HL-60 (cell line): ENCODE measurements at regions not wholly inside any gene's neighbourhood (a gene's known extent, or its start where the extent isn't known, plus 50 kb on each side); places are given as distances from the start of the nearest gene placed in this dataset.

Experiments used
- DNase-seq, 2 experiments: peaks; one replicate each; pipeline ENCODE4 v3.0.0-alpha.2; 2010 to 2020; ENCODE audit warnings: low read depth in 1 of 2, low spot score in 1 of 2
- H3K27ac ChIP-seq: fragments of 250-450 bp; sonication (Bioruptor Pico); replicated peaks from 2 replicates; pipeline ENCODE4 v1.5.1; 2020; ENCODE audit warnings: mild to moderate bottlenecking, moderate library complexity
- H3K27me3 ChIP-seq: fragments of 250-450 bp; sonication (Bioruptor Pico); 2 replicates; pipeline ENCODE4 v1.5.1; 2021; ENCODE audit warnings: mild to moderate bottlenecking, moderate library complexity; ENCODE audit not compliant: insufficient read depth, poor library complexity, severe bottlenecking
- H3K4me3 ChIP-seq: replicated peaks from 2 replicates; pipeline ENCODE4 v1.5.1; 2011; ENCODE audit warnings: mild to moderate bottlenecking, control low read depth, low read length; ENCODE audit not compliant: insufficient read depth
- GABPA ChIP-seq: IDR thresholded peaks from 2 replicates; pipeline ENCODE4 v1.6.1; 2012; ENCODE audit warnings: low read depth
- POLR2AphosphoS5 ChIP-seq: IDR thresholded peaks from 2 replicates; pipeline ENCODE4 v1.6.1; 2012; ENCODE audit warnings: low read depth
- SPI1 ChIP-seq: IDR thresholded peaks from 2 replicates; pipeline ENCODE4 v1.6.1; 2012; ENCODE audit warnings: low read depth, mild to moderate bottlenecking, borderline replicate concordance
- TF ChIP-seq, protein P1 (sequence below): IDR thresholded peaks from one replicate; pipeline ENCODE4 v1.5.1; 2011; ENCODE audit warnings: low read length, control low read depth, inconsistent platforms; ENCODE audit not compliant: insufficient read depth
- TF ChIP-seq, protein P2 (sequence below): IDR thresholded peaks from 2 replicates; pipeline ENCODE4 v1.6.1; 2012; ENCODE audit warnings: low read depth; ENCODE audit not compliant: insufficient replicate concordance

DNA sequence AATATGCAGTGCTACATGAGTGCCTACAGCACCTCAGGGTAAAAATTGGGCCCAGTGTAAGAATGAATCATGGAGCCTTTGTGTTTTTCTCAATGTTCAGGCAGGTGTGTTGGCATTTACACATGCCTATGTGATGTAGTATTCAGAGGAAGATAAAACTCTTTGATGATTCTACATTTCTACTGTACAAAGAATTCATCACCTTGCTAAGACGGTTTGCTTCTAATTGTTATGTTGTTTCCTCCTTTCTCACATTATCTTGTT lies 867.3 kb downstream of the TTLL7 start:
- DNase-seq = no peak
- Histone ChIP-seq H3K4me3 (no peak overlapping the region), H3K27me3 (no peaks in the 10 kb centered on the region), H3K27ac (no peak overlapping the region)
- TF ChIP-seq, protein P1, sequence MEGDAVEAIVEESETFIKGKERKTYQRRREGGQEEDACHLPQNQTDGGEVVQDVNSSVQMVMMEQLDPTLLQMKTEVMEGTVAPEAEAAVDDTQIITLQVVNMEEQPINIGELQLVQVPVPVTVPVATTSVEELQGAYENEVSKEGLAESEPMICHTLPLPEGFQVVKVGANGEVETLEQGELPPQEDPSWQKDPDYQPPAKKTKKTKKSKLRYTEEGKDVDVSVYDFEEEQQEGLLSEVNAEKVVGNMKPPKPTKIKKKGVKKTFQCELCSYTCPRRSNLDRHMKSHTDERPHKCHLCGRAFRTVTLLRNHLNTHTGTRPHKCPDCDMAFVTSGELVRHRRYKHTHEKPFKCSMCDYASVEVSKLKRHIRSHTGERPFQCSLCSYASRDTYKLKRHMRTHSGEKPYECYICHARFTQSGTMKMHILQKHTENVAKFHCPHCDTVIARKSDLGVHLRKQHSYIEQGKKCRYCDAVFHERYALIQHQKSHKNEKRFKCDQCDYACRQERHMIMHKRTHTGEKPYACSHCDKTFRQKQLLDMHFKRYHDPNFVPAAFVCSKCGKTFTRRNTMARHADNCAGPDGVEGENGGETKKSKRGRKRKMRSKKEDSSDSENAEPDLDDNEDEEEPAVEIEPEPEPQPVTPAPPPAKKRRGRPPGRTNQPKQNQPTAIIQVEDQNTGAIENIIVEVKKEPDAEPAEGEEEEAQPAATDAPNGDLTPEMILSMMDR = no peak
- no peak for TF ChIP-seq POLR2AphosphoS5
- no peak for TF ChIP-seq GABPA
- TF ChIP-seq, protein P2, sequence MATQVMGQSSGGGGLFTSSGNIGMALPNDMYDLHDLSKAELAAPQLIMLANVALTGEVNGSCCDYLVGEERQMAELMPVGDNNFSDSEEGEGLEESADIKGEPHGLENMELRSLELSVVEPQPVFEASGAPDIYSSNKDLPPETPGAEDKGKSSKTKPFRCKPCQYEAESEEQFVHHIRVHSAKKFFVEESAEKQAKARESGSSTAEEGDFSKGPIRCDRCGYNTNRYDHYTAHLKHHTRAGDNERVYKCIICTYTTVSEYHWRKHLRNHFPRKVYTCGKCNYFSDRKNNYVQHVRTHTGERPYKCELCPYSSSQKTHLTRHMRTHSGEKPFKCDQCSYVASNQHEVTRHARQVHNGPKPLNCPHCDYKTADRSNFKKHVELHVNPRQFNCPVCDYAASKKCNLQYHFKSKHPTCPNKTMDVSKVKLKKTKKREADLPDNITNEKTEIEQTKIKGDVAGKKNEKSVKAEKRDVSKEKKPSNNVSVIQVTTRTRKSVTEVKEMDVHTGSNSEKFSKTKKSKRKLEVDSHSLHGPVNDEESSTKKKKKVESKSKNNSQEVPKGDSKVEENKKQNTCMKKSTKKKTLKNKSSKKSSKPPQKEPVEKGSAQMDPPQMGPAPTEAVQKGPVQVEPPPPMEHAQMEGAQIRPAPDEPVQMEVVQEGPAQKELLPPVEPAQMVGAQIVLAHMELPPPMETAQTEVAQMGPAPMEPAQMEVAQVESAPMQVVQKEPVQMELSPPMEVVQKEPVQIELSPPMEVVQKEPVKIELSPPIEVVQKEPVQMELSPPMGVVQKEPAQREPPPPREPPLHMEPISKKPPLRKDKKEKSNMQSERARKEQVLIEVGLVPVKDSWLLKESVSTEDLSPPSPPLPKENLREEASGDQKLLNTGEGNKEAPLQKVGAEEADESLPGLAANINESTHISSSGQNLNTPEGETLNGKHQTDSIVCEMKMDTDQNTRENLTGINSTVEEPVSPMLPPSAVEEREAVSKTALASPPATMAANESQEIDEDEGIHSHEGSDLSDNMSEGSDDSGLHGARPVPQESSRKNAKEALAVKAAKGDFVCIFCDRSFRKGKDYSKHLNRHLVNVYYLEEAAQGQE = no peak

DNA sequence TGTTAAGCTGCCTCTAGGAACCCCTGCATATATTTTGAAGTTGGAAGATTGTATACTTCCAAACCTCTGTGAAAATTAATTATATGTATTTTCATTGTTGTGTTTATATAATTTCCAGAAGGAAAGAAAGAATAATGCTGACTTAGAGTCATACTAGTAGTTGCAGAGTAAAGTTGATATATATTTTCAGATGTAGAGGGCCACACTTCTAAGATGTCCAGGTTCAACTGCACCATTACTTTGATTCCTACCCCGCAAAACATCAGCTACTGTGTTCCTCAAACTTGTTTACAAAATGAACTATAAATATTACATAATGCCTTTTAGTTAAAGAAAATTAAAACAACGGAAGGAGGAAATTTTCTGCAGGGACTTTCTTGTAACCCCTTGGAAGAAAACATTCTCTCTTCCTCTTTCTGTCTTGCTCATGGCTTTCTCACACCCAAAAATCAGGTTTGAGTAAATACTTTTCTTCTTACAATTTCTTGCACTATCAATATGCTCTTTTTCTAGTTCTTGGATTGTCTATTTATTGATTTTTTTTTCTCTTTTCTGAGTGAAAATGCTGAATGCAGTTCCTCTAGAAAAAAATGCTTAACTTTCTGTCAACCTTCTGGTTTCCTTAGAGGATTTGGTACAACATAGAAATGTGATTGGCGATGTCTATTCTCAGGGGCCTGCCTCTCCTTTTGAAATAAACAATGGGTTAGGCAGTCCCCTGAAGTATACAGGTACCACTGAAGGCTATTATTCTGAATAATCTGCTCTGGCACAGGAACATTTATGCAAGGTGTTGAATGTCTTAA lies 867.8 kb downstream of the TTLL7 start:
- TF ChIP-seq, protein P1 = no peak
- TF ChIP-seq GABPA = no peak
- TF ChIP-seq SPI1 = no peak
- TF ChIP-seq, protein P2 = no peak
- TF ChIP-seq POLR2AphosphoS5 = no peak
- Histone ChIP-seq H3K27ac (no peak overlapping the region), H3K4me3 (no peak overlapping the region), H3K27me3 (no peaks in the 10 kb centered on the region)
- no peak for DNase-seq

DNA sequence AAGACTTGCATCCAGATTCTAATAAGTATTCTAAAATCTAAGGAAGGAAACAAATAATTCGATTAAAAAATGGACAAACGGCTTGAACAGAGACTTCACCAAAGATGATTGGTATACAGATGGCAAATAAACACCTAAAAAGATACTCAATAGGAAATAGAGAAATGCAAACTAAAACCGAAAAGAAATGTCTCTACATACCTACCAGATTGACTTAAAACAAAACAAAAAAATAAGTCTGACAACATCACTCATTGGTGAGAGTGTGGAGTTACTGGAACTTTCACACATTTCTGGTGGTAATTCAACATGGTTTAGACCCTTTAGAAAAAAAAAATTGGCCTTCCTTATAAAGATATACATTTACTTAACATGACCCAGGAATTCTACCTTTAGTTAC lies 869.8 kb downstream of the TTLL7 start:
- Histone ChIP-seq H3K27ac (no peak overlapping the region), H3K27me3 (no peaks in the 10 kb centered on the region)

More for the DNA sequence above, 869.8 kb downstream of the TTLL7 start:
- DNase-seq = no peak
- TF ChIP-seq, protein P1 = no peak
- TF ChIP-seq POLR2AphosphoS5 = no peak
- TF ChIP-seq, protein P2 = no peak
- no peak for TF ChIP-seq GABPA
- no peak for TF ChIP-seq SPI1
- H3K4me3 ChIP-seq = no peak overlapping the region
